CD4-positive, alpha-beta T cell (primary cell): ENCODE measurements at regions not wholly inside any gene's neighbourhood (a gene's known extent, or its start where the extent isn't known, plus 50 kb on each side); places are given as distances from the start of the nearest gene placed in this dataset.

Experiments
- ATAC-seq: fragments of 200-7000 bp; cut with Tn5 transposase; one replicate; pipeline ENCODE4 v1.10.0; 2022; ENCODE audit warnings: mild to moderate bottlenecking; ENCODE audit not compliant: poor library complexity
- CTCF ChIA-PET: fragments of 350-600 bp; sonication (Branson Sonifier 250); formaldehyde crosslinking; loops from one replicate; lab custom pipeline; 2021; ENCODE audit warnings: antibody characterized with exemption, inconsistent platforms; lab: Charles Lee
- POLR2A ChIA-PET: fragments of 350-600 bp; sonication (Branson Sonifier 250); formaldehyde crosslinking; loops from one replicate; lab custom pipeline; 2021; ENCODE audit warnings: antibody characterized with exemption, inconsistent platforms; lab: Charles Lee
- DNase-seq, 14 experiments: peaks; one replicate each; pipeline ENCODE4 v3.0.0-alpha.2; 2013 to 2020; ENCODE audit warnings: mixed read lengths in 2 of 14
- H3K27ac ChIP-seq, 2 donors: one replicate each; pipeline versions ENCODE4 v1.5.1 to v1.7.0; 2013; ENCODE audit warnings: low read length in 2 of 2, low read depth in 1 of 2, mild to moderate bottlenecking in 1 of 2
- H3K27me3 ChIP-seq, 2 experiments: 1 replicate in 1 of 2; 2 replicates in 1 of 2; pipeline versions ENCODE4 v1.6.1 to v1.7.0; 2013; ENCODE audit warnings: low read length in 2 of 2, control low read depth in 1 of 2, mild to moderate bottlenecking in 1 of 2, moderate library complexity in 1 of 2; ENCODE audit not compliant: insufficient read depth in 2 of 2, control insufficient read depth in 1 of 2
- H3K36me3 ChIP-seq: one replicate; pipeline ENCODE4 v1.6.1; 2013; ENCODE audit warnings: low read length, control low read depth; ENCODE audit not compliant: insufficient read depth
- H3K4me1 ChIP-seq: one replicate; pipeline ENCODE4 v1.6.1; 2013; ENCODE audit warnings: low read length, control low read depth; ENCODE audit not compliant: insufficient read depth
- H3K4me3 ChIP-seq: one replicate; pipeline ENCODE4 v1.5.1; 2013; ENCODE audit warnings: mild to moderate bottlenecking, low read length, moderate library complexity
- H3K9me3 ChIP-seq, 2 experiments: 1 replicate in 1 of 2; 2 replicates in 1 of 2; pipeline versions ENCODE4 v1.6.1 to v1.7.0; 2013; ENCODE audit warnings: low read length in 2 of 2, mild to moderate bottlenecking in 2 of 2, control low read depth in 1 of 2, moderate library complexity in 1 of 2; ENCODE audit not compliant: control insufficient read depth in 1 of 2, insufficient read depth in 1 of 2
- H3K27ac Mint-ChIP-seq: one replicate; pipeline ENCODE4 v1.8.0; 2020; ENCODE audit warnings: mixed read lengths
- H3K27me3 Mint-ChIP-seq: one replicate; pipeline ENCODE4 v1.8.0; 2021; ENCODE audit warnings: mixed read lengths
- H3K36me3 Mint-ChIP-seq: one replicate; pipeline ENCODE4 v1.8.0; 2021; ENCODE audit warnings: low read depth, mixed read lengths
- H3K4me1 Mint-ChIP-seq: one replicate; pipeline ENCODE4 v1.8.0; 2021; ENCODE audit warnings: low read depth, mixed read lengths
- H3K4me3 Mint-ChIP-seq: one replicate; pipeline ENCODE4 v1.8.0; 2020; ENCODE audit warnings: mild to moderate bottlenecking, mixed read lengths
- H3K9me3 Mint-ChIP-seq: one replicate; pipeline ENCODE4 v1.8.0; 2020; ENCODE audit warnings: mixed read lengths
- intact Hi-C, 2 experiments: fragments of 100-400 bp; cut with DNase I in 1 of 2; cut with micrococcal nuclease in 1 of 2; formaldehyde crosslinking; loops; one replicate each; pipeline versions ENCODE4 v1.15.1 to v1.9.0; 2023 to 2025; cut with DNase I, micrococcal nuclease
- TF ChIP-seq, protein P1 (sequence below): fragments of 200-600 bp; IDR thresholded peaks from one replicate; pipeline ENCODE4 v1.8.0; 2022; ENCODE audit warnings: antibody characterized with exemption, mild to moderate bottlenecking

DNA sequence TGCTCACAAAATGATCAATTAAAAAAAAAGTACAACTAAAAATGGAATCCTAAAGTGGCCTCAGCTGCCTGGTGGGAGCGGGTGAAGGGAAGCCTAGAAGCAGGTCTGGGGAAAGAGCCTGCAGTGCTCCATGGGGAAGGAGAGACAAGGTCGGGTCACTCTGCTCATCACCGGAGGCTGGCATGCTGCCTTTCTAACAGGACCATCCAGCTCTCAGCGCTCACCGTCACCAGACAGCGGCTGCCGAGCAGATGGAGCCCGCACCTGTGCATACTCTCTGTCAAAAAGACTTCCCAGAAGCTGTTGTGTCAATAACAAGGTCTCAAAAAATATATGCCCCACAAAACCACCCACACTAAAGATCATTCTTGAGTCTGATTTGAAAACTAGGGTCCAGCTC lies 112.8 kb downstream of the BAMBI start:
- intact Hi-C loops = no loop called here
- H3K27me3 Mint-ChIP-seq = peaks cover 16% of the 10 kb centered on the region
- H3K27me3 ChIP-seq = no peaks in the 10 kb centered on the region
- ATAC-seq (no peak), DNase-seq (no peak)
- H3K36me3 ChIP-seq = no peaks in the 10 kb centered on the region
- H3K36me3 Mint-ChIP-seq = no peaks in the 10 kb centered on the region
- ChIA-PET POLR2A (interaction anchor here (0.6 kb wide), 1 partner anchor 82 kb away, joined by 3 read pairs; no protein-coding TSS in a partner anchor), CTCF (no interaction called here)
- TF ChIP-seq, protein P1, sequence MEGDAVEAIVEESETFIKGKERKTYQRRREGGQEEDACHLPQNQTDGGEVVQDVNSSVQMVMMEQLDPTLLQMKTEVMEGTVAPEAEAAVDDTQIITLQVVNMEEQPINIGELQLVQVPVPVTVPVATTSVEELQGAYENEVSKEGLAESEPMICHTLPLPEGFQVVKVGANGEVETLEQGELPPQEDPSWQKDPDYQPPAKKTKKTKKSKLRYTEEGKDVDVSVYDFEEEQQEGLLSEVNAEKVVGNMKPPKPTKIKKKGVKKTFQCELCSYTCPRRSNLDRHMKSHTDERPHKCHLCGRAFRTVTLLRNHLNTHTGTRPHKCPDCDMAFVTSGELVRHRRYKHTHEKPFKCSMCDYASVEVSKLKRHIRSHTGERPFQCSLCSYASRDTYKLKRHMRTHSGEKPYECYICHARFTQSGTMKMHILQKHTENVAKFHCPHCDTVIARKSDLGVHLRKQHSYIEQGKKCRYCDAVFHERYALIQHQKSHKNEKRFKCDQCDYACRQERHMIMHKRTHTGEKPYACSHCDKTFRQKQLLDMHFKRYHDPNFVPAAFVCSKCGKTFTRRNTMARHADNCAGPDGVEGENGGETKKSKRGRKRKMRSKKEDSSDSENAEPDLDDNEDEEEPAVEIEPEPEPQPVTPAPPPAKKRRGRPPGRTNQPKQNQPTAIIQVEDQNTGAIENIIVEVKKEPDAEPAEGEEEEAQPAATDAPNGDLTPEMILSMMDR = no peak
- H3K4me3 Mint-ChIP-seq = no peak overlapping the region
- H3K27ac ChIP-seq = no peak overlapping the region
- no peaks in the 10 kb centered on the region for H3K4me1 ChIP-seq
- H3K27ac Mint-ChIP-seq = no peak overlapping the region
- no peaks in the 10 kb centered on the region for H3K9me3 Mint-ChIP-seq
- H3K4me3 ChIP-seq = no peak overlapping the region
- no peaks in the 10 kb centered on the region for H3K9me3 ChIP-seq
- H3K4me1 Mint-ChIP-seq = no peaks in the 10 kb centered on the region

DNA sequence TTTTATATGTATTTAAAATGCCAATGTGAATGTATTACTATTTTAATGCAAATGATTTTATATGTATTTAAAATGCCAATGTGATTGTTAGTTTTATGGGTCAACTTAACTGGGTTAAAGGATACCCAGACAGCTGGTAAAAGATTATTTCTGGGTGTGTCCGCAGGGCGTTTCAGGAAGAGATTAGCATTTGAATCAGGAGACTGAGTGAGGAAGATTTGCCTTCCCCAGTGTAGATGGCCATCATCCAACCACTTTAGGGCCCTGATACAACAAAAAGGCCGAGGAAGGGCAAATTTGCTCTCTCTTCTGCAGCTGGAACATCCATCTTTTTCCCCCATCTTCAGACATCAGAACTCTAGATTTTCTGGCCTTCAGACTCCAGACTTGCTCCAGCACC lies 116.2 kb downstream of the BAMBI start:
- no peaks in the 10 kb centered on the region for H3K36me3 ChIP-seq
- Mint-ChIP-seq H3K9me3 (no peaks in the 10 kb centered on the region), H3K36me3 (no peaks in the 10 kb centered on the region), H3K4me3 (no peak overlapping the region), H3K4me1 (no peaks in the 10 kb centered on the region), H3K27ac (no peak overlapping the region), H3K27me3 (peaks cover 14% of the 10 kb centered on the region)
- H3K27me3 ChIP-seq = no peaks in the 10 kb centered on the region
- no peak overlapping the region for H3K27ac ChIP-seq
- intact Hi-C loops = no loop called here
- peaks cover 0 to 4% of the 10 kb centered on the region in 2 experiments for H3K9me3 ChIP-seq
- H3K4me1 ChIP-seq = no peaks in the 10 kb centered on the region
- CTCF ChIA-PET = no interaction called here
- ATAC-seq (no peak), DNase-seq (no peak)
- POLR2A ChIA-PET = no interaction called here
- no peak overlapping the region for H3K4me3 ChIP-seq
- TF ChIP-seq, protein P1 = no peak

DNA sequence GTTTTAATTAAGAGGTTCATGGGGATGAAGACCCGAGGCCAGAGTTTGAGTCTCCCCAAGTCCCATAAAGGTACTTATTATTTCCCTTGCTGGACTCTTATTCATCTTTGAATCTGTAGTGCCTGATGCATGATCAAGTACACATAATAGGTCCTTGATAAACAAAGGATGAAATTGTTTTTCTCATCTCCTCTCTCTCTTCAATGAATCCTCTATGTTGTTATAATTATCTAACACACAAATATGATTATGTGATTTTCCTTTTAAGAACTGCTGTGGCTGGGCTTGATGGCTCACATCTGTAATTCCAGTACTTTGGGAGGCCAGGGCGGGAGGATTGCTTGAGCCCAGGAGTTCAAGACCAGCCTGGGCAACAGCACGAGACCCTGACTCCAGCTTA lies 117.7 kb downstream of the BAMBI start:
- intact Hi-C loops = no loop called here

More for the DNA sequence above, 117.7 kb downstream of the BAMBI start:
- no peak for ATAC-seq
- H3K27me3 Mint-ChIP-seq = peaks cover 11% of the 10 kb centered on the region
- DNase-seq = no peak
- H3K9me3 ChIP-seq = peaks cover 0 to 4% of the 10 kb centered on the region in 2 experiments
- H3K4me1 ChIP-seq = no peaks in the 10 kb centered on the region
- no peak overlapping the region for H3K27ac ChIP-seq
- H3K27ac Mint-ChIP-seq = no peak overlapping the region
- H3K4me1 Mint-ChIP-seq = no peaks in the 10 kb centered on the region
- no peaks in the 10 kb centered on the region for H3K27me3 ChIP-seq
- CTCF ChIA-PET = no interaction called here
- H3K9me3 Mint-ChIP-seq = no peaks in the 10 kb centered on the region
- no peak overlapping the region for H3K4me3 ChIP-seq
- H3K36me3 Mint-ChIP-seq = no peaks in the 10 kb centered on the region
- TF ChIP-seq, protein P1 = no peak
- H3K36me3 ChIP-seq = no peaks in the 10 kb centered on the region
- POLR2A ChIA-PET = no interaction called here
- H3K4me3 Mint-ChIP-seq = no peak overlapping the region
